Tibial nerve (tissue), 4 donors: ENCODE measurements at regions not wholly inside any gene's neighbourhood (a gene's known extent, or its start where the extent isn't known, plus 50 kb on each side); places are given as distances from the start of the nearest gene placed in this dataset.

Experiments used
- EP300 ChIP-seq, 2 donors: sonication (generic); formaldehyde crosslinking; IDR thresholded peaks; one replicate each; pipeline ENCODE4 v1.6.1; 2017; ENCODE audit warnings: antibody characterized with exemption in 2 of 2, mild to moderate bottlenecking in 1 of 2
- TF ChIP-seq, protein P1 (sequence below), 5 experiments: fragments of 200-600 bp in 3 of 5; fragments of 450-650 bp in 2 of 5; sonication (generic) in 3 of 5; IDR thresholded peaks; one replicate each; pipeline ENCODE4 v1.5.1; 2016 to 2019; ENCODE audit warnings: antibody characterized with exemption in 5 of 5, mild to moderate bottlenecking in 3 of 5, moderate library complexity in 2 of 5

DNA sequence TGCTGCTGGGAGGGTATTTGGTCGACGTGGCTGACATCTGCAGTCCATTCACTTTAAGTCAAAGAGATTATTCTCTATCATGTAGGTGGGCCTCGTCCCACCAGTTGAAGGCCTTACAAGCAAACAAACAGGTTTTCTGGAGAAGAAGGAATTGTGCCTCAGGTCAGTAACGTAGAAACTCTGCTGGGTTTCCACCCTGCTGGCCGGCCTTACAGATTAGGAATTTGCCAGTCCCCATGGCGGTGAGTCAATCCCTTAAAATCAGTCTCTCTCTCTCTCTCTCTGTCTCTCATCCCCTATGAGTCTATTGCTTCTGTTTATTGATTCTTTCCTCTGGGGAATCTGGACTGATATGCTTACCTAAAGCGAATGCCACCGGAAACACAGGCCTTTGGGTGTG, 75.4 kb upstream of the FGF3 start:
- no peak for TF ChIP-seq EP300 (IDR thresholded peaks at IDR 0.05)
- TF ChIP-seq, protein P1, sequence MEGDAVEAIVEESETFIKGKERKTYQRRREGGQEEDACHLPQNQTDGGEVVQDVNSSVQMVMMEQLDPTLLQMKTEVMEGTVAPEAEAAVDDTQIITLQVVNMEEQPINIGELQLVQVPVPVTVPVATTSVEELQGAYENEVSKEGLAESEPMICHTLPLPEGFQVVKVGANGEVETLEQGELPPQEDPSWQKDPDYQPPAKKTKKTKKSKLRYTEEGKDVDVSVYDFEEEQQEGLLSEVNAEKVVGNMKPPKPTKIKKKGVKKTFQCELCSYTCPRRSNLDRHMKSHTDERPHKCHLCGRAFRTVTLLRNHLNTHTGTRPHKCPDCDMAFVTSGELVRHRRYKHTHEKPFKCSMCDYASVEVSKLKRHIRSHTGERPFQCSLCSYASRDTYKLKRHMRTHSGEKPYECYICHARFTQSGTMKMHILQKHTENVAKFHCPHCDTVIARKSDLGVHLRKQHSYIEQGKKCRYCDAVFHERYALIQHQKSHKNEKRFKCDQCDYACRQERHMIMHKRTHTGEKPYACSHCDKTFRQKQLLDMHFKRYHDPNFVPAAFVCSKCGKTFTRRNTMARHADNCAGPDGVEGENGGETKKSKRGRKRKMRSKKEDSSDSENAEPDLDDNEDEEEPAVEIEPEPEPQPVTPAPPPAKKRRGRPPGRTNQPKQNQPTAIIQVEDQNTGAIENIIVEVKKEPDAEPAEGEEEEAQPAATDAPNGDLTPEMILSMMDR (IDR thresholded peaks at IDR 0.05): no peak
